GM18951 (cell line): ENCODE measurements at regions not wholly inside any gene's neighbourhood (a gene's known extent, or its start where the extent isn't known, plus 50 kb on each side); places are given as distances from the start of the nearest gene placed in this dataset.

ENCODE experiments used
- POLR2A ChIP-seq: IDR thresholded peaks from 4 replicates; pipeline ENCODE4 v1.6.1; 2011; ENCODE audit warnings: mild to moderate bottlenecking; ENCODE audit not compliant: insufficient read length, insufficient read depth; ENCODE audit errors: extremely low read depth
- in situ Hi-C: fragments of 300-500 bp; cut with MboI; formaldehyde crosslinking; loops from one replicate; pipeline ENCODE4 v1.12.0; 2022; ENCODE audit warnings: low sequenced_read_pairs, mixed read lengths, inconsistent platforms; ENCODE audit not compliant: unreplicated experiment

- no peak for TF ChIP-seq POLR2A
- in situ Hi-C loops = no loop called here
Observed at GRCh38 chr15:62818691-62819090, 223.9 kb upstream of the TPM1 start.

DNA sequence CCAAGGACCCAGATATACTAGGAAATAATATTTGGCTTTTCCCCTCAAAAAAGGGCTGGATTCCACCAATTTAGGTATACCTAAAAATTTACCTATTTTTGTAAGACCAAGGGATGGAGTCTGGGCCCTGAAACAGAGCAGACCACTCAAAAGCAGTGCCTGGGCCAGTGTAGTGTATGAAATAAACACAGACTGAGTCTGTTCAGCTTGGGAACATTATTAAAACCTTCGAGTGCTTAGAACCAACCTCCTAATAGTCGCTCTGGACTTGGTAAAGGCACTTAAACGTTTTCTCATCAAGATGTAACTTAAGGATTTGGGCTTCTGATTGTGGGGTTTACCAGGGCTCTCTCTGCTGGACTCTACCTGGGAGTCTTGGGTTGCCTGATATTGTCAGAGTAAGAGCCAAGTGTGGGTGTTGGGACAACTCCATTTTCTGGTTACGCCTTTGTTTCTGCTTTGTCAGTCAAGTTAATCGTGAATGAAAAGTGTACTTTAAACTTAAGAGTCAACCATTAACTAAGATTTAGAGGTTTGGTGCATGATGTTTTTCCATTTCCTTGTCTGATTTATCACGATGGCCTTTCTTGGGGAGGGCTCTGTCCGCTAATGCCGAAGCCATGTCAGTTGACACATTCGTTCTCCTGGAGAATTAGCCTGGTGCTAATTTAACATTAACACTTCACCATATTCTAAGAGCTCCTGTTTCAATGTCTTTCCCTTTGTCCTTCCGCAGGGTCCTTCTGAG, 221.0 kb upstream of the TPM1 start:
- no peak for TF ChIP-seq POLR2A
- in situ Hi-C loops = no loop called here

DNA sequence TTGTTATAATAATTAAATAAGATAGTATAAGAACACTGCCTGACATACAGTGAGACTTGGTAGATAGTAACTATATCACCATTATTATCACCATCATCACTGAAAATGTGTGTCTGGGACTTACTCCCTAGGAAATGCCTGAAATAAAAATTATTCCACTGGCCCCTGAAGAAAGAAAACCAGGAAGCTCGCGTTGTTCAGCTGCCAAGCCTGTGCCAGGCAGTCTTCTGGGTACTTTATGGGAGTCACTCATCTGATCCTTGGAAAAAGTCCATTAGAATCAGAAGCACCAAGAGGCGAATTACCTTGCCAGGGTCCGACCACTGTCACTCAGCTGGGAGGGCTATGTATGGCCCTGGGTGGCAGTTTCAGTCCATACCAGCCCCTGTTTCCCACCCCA, 220.3 kb upstream of the TPM1 start:
- in situ Hi-C loops = no loop called here

GRCh38 chr15:62823561-62823960, 219.0 kb upstream of the TPM1 start:
- TF ChIP-seq POLR2A = no peak
- in situ Hi-C loops = no loop called here

More for the DNA sequence above, 220.3 kb upstream of the TPM1 start:
- TF ChIP-seq POLR2A = no peak

DNA sequence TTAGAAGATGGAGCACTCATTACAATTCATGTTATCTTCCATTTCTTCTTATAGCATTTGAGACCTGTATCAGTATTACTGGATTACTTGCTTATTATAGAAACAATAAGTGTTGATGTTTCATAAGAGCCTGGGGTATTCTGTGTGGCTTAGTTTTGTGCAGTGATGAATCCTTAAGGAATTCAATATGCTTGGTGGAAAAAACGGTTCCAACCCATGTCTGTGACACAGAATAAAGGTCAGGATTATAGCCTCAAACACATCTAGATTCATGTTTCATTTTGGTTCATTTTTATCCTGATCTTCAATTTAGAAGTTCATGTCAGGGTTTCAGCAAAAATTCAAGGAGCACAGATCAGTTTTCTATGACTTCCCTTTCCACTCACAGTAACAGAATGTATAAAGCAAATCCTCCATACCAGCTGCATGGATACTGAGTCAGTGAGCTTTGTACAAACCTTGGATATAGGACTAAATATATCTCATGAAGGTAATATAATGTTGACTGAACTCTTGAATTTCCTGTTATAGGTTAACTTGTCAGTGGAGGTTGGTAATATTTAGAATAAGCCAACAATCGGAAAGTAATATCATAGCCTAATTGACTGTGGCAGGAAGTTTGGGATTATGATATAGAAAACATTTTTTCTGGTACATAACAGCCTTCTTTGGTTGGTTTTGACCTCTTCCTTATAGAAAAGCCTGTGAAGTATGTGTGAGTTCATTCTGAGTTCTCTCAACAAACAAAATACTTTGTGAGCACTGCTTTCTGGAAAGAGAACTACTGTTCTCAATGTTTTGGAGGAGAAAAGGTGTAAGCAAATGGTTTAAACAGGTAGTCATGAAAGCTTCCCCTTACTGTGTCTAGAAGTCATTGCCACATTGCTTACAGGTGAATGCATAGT, 218.2 kb upstream of the TPM1 start:
- no peak for TF ChIP-seq POLR2A
- in situ Hi-C loops = no loop called here

DNA sequence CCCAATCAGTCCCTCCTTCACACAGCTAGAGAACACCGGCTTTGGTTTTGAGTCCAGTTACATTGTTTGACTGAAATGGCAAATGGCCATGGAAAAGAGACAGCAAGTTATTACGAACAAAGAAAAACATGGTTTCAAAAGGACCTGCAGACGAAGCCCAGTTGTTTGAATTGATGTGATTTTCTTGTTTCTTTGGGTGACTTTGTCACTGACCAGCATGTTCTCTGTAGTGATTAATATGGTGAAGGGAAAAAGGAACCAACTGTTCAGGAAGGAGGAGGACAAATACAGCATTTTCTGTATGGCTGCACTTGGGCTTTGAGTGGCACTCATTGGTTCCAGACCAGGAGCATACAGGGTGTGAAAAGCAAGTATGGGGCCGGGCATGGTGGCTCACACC, 217.4 kb upstream of the TPM1 start:
- in situ Hi-C loops = no loop called here
- TF ChIP-seq POLR2A = no peak

- no peak for TF ChIP-seq POLR2A
- in situ Hi-C loops = no loop called here
Observed at GRCh38 chr15:62826561-62826960, 216.0 kb upstream of the TPM1 start.

DNA sequence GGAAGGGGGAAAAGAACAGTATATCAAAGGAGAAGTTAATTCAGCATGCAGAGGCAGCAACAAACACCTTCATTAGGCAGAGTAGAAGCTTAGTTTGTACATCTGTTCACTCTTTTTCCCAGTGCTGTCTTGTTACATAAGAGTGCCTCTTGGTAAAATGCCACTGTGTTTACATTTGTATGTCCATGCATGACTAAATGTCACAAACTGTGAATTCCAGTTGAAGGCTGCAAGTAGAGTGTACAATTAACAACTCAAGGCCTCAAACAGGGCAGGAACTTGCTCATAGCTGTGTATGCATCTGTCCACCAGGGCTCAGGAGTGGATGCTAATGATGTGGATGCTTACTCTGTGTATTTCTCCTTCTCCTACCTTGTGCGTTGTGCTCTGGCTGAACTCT, 214.2 kb upstream of the TPM1 start:
- TF ChIP-seq POLR2A = no peak
- in situ Hi-C loops = no loop called here

DNA sequence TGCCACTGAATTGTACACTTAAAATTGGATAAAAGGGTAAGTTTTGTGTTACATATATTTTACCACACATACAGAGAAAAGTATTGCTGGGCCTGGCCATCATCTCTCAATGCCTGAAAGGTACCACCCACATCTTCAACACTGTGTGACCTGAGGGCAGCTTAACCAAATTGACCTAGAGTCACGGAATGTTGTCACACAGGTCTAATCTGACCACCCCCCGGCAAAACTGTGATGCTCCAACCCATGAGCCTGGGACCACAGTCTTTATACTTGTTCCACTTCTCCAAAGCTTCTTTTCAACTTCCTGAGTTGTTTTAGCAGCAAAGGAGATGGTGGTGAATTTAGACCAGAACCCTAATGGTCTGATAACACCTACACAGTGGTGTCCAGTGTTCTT, 210.3 kb upstream of the TPM1 start:
- in situ Hi-C loops = no loop called here
- TF ChIP-seq POLR2A = no peak

DNA sequence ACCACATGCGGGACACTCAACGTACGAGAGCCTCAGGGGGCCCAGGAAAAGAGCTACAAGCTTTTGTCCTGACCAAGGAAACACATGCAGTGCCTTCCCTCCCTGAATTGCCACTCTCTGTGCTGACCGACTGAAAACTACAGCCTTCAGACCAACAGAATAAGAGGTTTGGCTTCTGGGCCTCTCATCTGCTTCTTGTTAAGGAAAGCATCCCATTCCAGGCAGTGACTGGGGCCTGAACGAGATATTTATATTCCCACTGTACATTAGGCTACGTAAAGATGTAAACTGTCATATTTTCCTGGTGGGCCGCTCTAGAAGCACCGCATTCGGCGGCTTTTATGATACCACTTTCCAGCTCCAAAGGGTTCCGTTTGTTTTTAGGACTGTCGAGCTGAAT, 208.9 kb upstream of the TPM1 start:
- no peak for TF ChIP-seq POLR2A
- in situ Hi-C loops = no loop called here

DNA sequence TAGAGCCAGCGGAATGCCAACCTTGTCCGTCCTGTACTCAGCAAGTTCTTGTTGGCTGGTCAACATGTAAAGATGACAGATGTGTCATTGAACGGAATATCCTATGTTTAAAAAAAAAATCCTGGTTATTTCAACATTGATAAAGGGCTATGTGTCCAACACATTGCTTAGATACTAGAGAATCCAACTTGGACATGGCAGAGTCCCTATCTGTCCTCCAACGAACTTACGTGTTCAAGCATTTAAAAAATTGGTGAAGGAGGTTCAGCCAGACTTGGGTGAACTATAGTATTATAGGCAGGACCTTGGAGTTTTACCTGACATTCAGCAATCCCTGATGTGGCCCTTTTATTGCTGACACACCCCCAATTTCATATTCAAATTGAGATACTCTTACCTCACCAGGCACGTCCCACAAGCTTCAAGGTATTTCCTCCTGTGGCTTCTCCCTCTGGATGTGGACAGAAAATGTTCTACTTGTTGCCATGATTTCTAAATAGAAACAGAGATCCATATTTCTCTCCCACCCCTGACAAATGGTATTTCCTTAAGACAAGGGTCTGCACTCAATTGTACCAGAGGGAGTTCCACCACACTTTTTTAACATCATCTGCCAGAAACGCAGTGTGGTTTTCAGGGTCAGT, 207.7 kb upstream of the TPM1 start:
- TF ChIP-seq POLR2A = no peak
- in situ Hi-C loops = no loop called here

DNA sequence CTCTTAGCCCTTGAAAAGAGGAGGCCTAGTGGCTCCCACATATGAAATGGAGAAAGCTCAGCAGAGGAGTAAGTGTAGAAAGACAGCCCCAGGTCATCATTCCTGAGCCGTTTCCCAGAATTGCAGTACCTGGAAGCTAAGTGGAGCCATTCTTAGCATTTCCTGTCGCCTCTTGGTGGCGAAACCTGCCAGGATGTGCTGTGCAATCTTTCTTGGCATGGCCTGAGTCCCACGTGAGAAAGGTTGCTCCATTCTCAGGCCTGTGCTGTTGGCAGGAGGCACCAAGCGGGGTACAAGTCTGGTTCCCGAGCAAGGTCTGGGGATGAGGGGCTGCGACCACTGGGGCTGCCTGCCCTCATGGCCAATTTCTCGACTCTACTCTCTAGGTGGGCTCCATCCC, 207.2 kb upstream of the TPM1 start:
- in situ Hi-C loops = no loop called here
- no peak for TF ChIP-seq POLR2A

GRCh38 chr15:62835762-62836161, 206.8 kb upstream of the TPM1 start:
- in situ Hi-C loops = no loop called here
- no peak for TF ChIP-seq POLR2A
